HCT116 (cell line): ENCODE measurements at regions not wholly inside any gene's neighbourhood (a gene's known extent, or its start where the extent isn't known, plus 50 kb on each side); places are given as distances from the start of the nearest gene placed in this dataset.

Experiments
- ATAC-seq: fragments of 200-7000 bp; cut with Tn5 transposase; 2 replicates; pipeline ENCODE4 v1.9.1; 2020; ENCODE audit warnings: mild to moderate bottlenecking, moderate library complexity
- BruUV-seq: library from RNA; stranded (reverse); fragments of 400-500 nt; replicated peaks from 2 replicates; lab custom pipeline; 2021; lab: Mats Ljungman, UMichigan
- CTCF ChIA-PET: fragments of 300-600 bp; sonication (Branson Sonifier 250); formaldehyde crosslinking; loops from one replicate; lab custom pipeline; 2021; ENCODE audit warnings: antibody characterized with exemption; lab: Charles Lee
- POLR2A ChIA-PET: fragments of 300-600, 350-600 bp; sonication (Branson Sonifier 250); formaldehyde crosslinking; loops from one replicate; lab custom pipeline; 2021; ENCODE audit warnings: antibody characterized with exemption; lab: Charles Lee
- RAD21 ChIA-PET, 2 experiments: fragments of 300-600 bp; sonication (Branson Sonifier 250); formaldehyde crosslinking; loops; one replicate each; lab custom pipeline; 2023; ENCODE audit warnings: low total read pairs in 2 of 2; ENCODE audit not compliant: uncharacterized antibody in 2 of 2, unreplicated experiment in 2 of 2, low non-redundant PET in 1 of 2; lab: Charles Lee
- DNase-seq: peaks from one replicate; pipeline ENCODE4 v3.0.0-alpha.2; 2010; ENCODE audit warnings: low read depth, low spot score
- H2AFZ ChIP-seq: fragments of 200-600 bp; shearing (Covaris generic), sonication (generic); 2 replicates; pipeline ENCODE4 v1.6.1; 2017; ENCODE audit warnings: low read depth, mixed run types, mixed read lengths, antibody characterized with exemption, low read length; ENCODE audit not compliant: poor library complexity, severe bottlenecking
- H3K27ac ChIP-seq: 2 replicates; pipeline ENCODE4 v1.5.1; 2012; ENCODE audit warnings: low read depth, low read length
- H3K27me3 ChIP-seq: fragments of 200-600 bp; sonication (generic); 2 replicates; pipeline ENCODE4 v1.6.1; 2016; ENCODE audit warnings: mixed run types, low read length, mixed read lengths; ENCODE audit not compliant: insufficient read depth
- H3K36me3 ChIP-seq, 2 experiments: fragments of 200-500 bp in 1 of 2; fragments of 200-600 bp in 1 of 2; sonication (Bioruptor generic) in 1 of 2; sonication (generic) in 1 of 2; 2 replicates each; pipeline versions ENCODE4 v1.5.1 to v1.6.1; 2014 to 2016; ENCODE audit warnings: low read length in 2 of 2, inconsistent platforms in 1 of 2, mixed read lengths in 1 of 2, mixed run types in 1 of 2; ENCODE audit not compliant: insufficient read depth in 2 of 2, control insufficient read depth in 1 of 2
- H3K4me1 ChIP-seq, 2 experiments: fragments of 200-600 bp in 1 of 2; sonication (generic) in 1 of 2; 2 replicates each; pipeline versions ENCODE4 v1.5.1 to v1.6.1; 2012 to 2017; ENCODE audit warnings: low read length in 2 of 2, inconsistent platforms in 1 of 2, mild to moderate bottlenecking in 1 of 2, mixed read lengths in 1 of 2, mixed run types in 1 of 2, moderate library complexity in 1 of 2; ENCODE audit not compliant: insufficient read depth in 2 of 2, control insufficient read depth in 1 of 2
- H3K4me2 ChIP-seq: fragments of 200-600 bp; sonication (generic); 2 replicates; pipeline ENCODE4 v1.6.1; 2017; ENCODE audit warnings: mixed run types, low read length, mixed read lengths
- H3K4me3 ChIP-seq, 2 experiments: fragments of 200-600 bp in 1 of 2; sonication (generic) in 1 of 2; replicated peaks in 1 of 2; 2 replicates each; pipeline ENCODE4 v1.5.1; 2011 to 2016; ENCODE audit warnings: low read length in 2 of 2, control low read depth in 1 of 2, low read depth in 1 of 2, mild to moderate bottlenecking in 1 of 2, mixed read lengths in 1 of 2, mixed run types in 1 of 2
- H3K79me2 ChIP-seq: fragments of 200-600 bp; sonication (generic); 2 replicates; pipeline ENCODE4 v1.6.1; 2017; ENCODE audit warnings: mild to moderate bottlenecking, mixed run types, low read length, moderate library complexity, mixed read lengths; ENCODE audit not compliant: insufficient read depth
- H3K9ac ChIP-seq: fragments of 200-600 bp; sonication (generic); 2 replicates; pipeline ENCODE4 v1.6.1; 2016; ENCODE audit warnings: low read length, mixed read lengths
- H3K9me2 ChIP-seq: fragments of 200-600 bp; sonication (generic), shearing (Covaris generic); 2 replicates; pipeline ENCODE4 v1.6.1; 2017; ENCODE audit warnings: mixed run types, mild to moderate bottlenecking, moderate library complexity; ENCODE audit not compliant: insufficient read depth
- H3K9me3 ChIP-seq, 2 experiments: fragments of 200-500 bp in 1 of 2; fragments of 200-600 bp in 1 of 2; sonication (Bioruptor generic) in 1 of 2; sonication (generic) in 1 of 2; 2 replicates each; pipeline ENCODE4 v1.6.1; 2014 to 2017; ENCODE audit warnings: low read length in 2 of 2, mixed read lengths in 2 of 2, inconsistent platforms in 1 of 2, low read depth in 1 of 2, mild to moderate bottlenecking in 1 of 2, mixed run types in 1 of 2, moderate library complexity in 1 of 2; ENCODE audit not compliant: control insufficient read depth in 1 of 2, insufficient read depth in 1 of 2
- H4K20me1 ChIP-seq: fragments of 200-600 bp; sonication (generic), shearing (Covaris generic); 2 replicates; pipeline ENCODE4 v1.6.1; 2017; ENCODE audit warnings: mixed run types, mild to moderate bottlenecking, moderate library complexity; ENCODE audit not compliant: insufficient read depth
- CBX3 ChIP-seq: IDR thresholded peaks from 2 replicates; pipeline ENCODE4 v1.6.1; 2012; ENCODE audit warnings: low read depth
- POLR2AphosphoS5 ChIP-seq: IDR thresholded peaks from 2 replicates; pipeline ENCODE4 v1.6.1; 2011; ENCODE audit warnings: mild to moderate bottlenecking, low read depth, low read length, moderate library complexity
- RAD21 ChIP-seq: IDR thresholded peaks from 2 replicates; pipeline ENCODE4 v1.6.1; 2012; ENCODE audit warnings: low read depth, mild to moderate bottlenecking
- SRF ChIP-seq: IDR thresholded peaks from 2 replicates; pipeline ENCODE4 v1.6.1; 2012; ENCODE audit warnings: low read depth
- intact Hi-C: fragments of 100-400 bp; cut with micrococcal nuclease; formaldehyde crosslinking; loops from 2 replicates; pipeline ENCODE4 v1.10.0; 2022
- TF ChIP-seq, protein P1 (sequence below), 3 experiments: fragments of 200-600 bp in 1 of 3; sonication (generic) in 1 of 3; IDR thresholded peaks in 2 of 3; conservative IDR thresholded peaks in 1 of 3; 2 replicates each; pipeline ENCODE4 v1.5.1; 2012 to 2017; ENCODE audit warnings: low read depth in 2 of 3, low read length in 2 of 3, antibody characterized with exemption in 1 of 3, borderline replicate concordance in 1 of 3, control low read depth in 1 of 3, mild to moderate bottlenecking in 1 of 3, mixed read lengths in 1 of 3, mixed run types in 1 of 3, moderate library complexity in 1 of 3; ENCODE audit not compliant: insufficient read depth in 1 of 3

DNA sequence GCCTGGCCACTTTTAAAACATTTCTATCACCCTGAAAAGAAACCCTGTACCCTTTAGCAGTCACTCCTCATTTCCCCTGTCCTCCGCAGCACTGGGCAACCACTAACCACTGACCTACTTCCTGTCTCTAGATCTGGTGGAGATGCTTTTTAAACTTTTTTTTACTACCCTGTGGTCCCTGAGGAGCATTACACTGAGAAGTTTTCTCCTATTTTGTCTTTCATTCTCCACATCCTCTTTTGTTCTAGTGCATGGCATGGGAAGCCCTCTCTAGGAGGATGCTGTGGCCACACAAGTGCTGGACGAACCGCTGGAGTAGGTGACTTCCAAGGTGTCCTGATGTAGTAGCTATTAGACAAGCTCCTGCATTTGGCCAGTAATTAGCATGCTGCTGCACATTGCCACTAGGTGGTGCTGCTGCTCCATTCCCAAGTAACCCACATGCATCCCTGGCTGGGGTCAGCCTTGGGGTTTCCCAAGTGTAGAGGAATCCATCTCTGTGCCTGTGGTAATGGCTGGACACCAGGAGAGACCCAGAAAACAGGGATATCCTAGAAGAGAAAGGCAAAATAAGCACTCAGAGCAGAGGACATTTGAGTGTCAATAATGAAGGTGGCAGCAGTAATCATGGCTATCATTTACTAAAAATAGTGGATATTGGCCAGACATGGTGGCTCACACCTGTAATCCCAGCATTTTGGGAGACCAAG is 143.8 kb upstream of the CRHR1 start:
- TF ChIP-seq RAD21: peak; percentile 99
- TF ChIP-seq POLR2AphosphoS5: peak; percentile 47
- TF ChIP-seq, protein P1, sequence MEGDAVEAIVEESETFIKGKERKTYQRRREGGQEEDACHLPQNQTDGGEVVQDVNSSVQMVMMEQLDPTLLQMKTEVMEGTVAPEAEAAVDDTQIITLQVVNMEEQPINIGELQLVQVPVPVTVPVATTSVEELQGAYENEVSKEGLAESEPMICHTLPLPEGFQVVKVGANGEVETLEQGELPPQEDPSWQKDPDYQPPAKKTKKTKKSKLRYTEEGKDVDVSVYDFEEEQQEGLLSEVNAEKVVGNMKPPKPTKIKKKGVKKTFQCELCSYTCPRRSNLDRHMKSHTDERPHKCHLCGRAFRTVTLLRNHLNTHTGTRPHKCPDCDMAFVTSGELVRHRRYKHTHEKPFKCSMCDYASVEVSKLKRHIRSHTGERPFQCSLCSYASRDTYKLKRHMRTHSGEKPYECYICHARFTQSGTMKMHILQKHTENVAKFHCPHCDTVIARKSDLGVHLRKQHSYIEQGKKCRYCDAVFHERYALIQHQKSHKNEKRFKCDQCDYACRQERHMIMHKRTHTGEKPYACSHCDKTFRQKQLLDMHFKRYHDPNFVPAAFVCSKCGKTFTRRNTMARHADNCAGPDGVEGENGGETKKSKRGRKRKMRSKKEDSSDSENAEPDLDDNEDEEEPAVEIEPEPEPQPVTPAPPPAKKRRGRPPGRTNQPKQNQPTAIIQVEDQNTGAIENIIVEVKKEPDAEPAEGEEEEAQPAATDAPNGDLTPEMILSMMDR (IDR thresholded peaks at IDR 0.05 in 2 of 3, conservative IDR thresholded peaks at IDR 0.05 in 1 of 3; ENCODE audit: borderline replicate concordance in 1 of 3, insufficient read depth in 1 of 3, low read depth in 2 of 3, low read length in 2 of 3): peak; percentile 95 to 100 (median 100)
- no peak for TF ChIP-seq SRF
- TF ChIP-seq, all 23 proteins: peak for 3
- H3K9me3 ChIP-seq: no peaks in the 10 kb centered on the region
- RAD21 ChIA-PET: interaction anchor here (0.6 to 1.5 kb wide), 13 partner anchors 26 to 309 kb away, joined by 3 to 12 read pairs (median 3); no protein-coding TSS in a partner anchor
- H3K36me3 ChIP-seq: peaks cover 22 to 23% of the 10 kb centered on the region in 2 experiments
- H3K9ac ChIP-seq: no peak overlapping the region
- H3K4me1 ChIP-seq: no peaks in the 10 kb centered on the region
- H3K79me2 ChIP-seq: no peaks in the 10 kb centered on the region
- POLR2A ChIA-PET: interaction anchor here (1.1 kb wide), 1 partner anchor 193 kb away, joined by 8 read pairs; no protein-coding TSS in a partner anchor
- H3K9me2 ChIP-seq: no peaks in the 10 kb centered on the region
- 0 out of 2 replicates have a peak, but pooled peaks cover 5% of the 10 kb centered on the region for H4K20me1 ChIP-seq
- no peaks in the 10 kb centered on the region for H3K27me3 ChIP-seq
- no peak overlapping the region for H3K4me2 ChIP-seq
- CTCF ChIA-PET: interaction anchor here (0.5 to 5.3 kb wide), 34 partner anchors 8 to 573 kb away, joined by 3 to 163 read pairs (median 4); partner anchors contain the start of gene STH
- ATAC-seq (peak; percentile 97), DNase-seq (peak; percentile 78)
- no TSS peak for BruUV-seq
- intact Hi-C loops: loop anchor here (1.0 kb wide), 2 partner anchors 192 to 212 kb away; no protein-coding TSS in a partner anchor
- H3K4me3 ChIP-seq: no peak overlapping the region
- no peak overlapping the region for H2AFZ ChIP-seq
- H3K27ac ChIP-seq: no peak overlapping the region

GRCh38 chr17:45641541-45641940 is 142.6 kb upstream of the CRHR1 start:
- intact Hi-C loops: no loop called here
- POLR2A ChIA-PET: interaction anchor here (1.9 kb wide), 1 partner anchor 191 kb away, joined by 4 read pairs; no protein-coding TSS in a partner anchor

More at GRCh38 chr17:45641541-45641940, 142.6 kb upstream of the CRHR1 start:
- H3K4me3 ChIP-seq: no peak overlapping the region
- TF ChIP-seq CBX3 (no peak), POLR2AphosphoS5 (peak; percentile 29; the same call in 1 of the 2 replicates)
- TF ChIP-seq, all 23 proteins: peak for 1
- CTCF ChIA-PET: interaction anchor here (1.5 to 5.3 kb wide), 4 partner anchors 12 to 210 kb away, joined by 5 to 163 read pairs (median 28); no protein-coding TSS in a partner anchor
- Histone ChIP-seq H3K4me1 (no peaks in the 10 kb centered on the region), H3K9ac (no peak overlapping the region), H3K79me2 (no peaks in the 10 kb centered on the region), H3K9me2 (no peaks in the 10 kb centered on the region), H2AFZ (no peak overlapping the region), H3K9me3 (no peaks in the 10 kb centered on the region), H3K27me3 (no peaks in the 10 kb centered on the region), H3K27ac (no peak overlapping the region), H4K20me1 (0 out of 2 replicates have a peak, but pooled peaks cover 5% of the 10 kb centered on the region), H3K4me2 (no peak overlapping the region), H3K36me3 (peaks cover 13 to 14% of the 10 kb centered on the region in 2 experiments)
- BruUV-seq: no TSS peak
- DNase-seq: no peak
- RAD21 ChIA-PET: no interaction called here
- no peak for ATAC-seq
